Loucy (cell line): ENCODE measurements at regions not wholly inside any gene's neighbourhood (a gene's known extent, or its start where the extent isn't known, plus 50 kb on each side); places are given as distances from the start of the nearest gene placed in this dataset.

Experiments used
- H2AFZ ChIP-seq: fragments of 200-600 bp; sonication (generic); 2 replicates; pipeline ENCODE4 v1.6.0; 2016; ENCODE audit warnings: antibody characterized with exemption, mild to moderate bottlenecking, low read length, moderate library complexity
- H3F3A ChIP-seq: fragments of 200-600 bp; 2 replicates; pipeline ENCODE4 v1.6.0; 2016; ENCODE audit warnings: antibody characterized with exemption, low read depth, mild to moderate bottlenecking
- H3K27me3 ChIP-seq: fragments of 200-600 bp; sonication (generic); 2 replicates; pipeline ENCODE4 v1.6.1; 2014; ENCODE audit warnings: low read length, mild to moderate bottlenecking; ENCODE audit not compliant: insufficient read depth, poor library complexity, severe bottlenecking
- H3K36me3 ChIP-seq: fragments of 200-600 bp; sonication (generic); 2 replicates; pipeline ENCODE4 v1.6.1; 2016; ENCODE audit warnings: low read length; ENCODE audit not compliant: insufficient read depth
- H3K4me1 ChIP-seq: fragments of 200-600 bp; sonication (generic); 2 replicates; pipeline ENCODE4 v1.5.1; 2014; ENCODE audit warnings: low read length, mild to moderate bottlenecking; ENCODE audit not compliant: insufficient read depth, poor library complexity, severe bottlenecking
- H3K4me2 ChIP-seq: fragments of 200-600 bp; sonication (generic); 2 replicates; pipeline ENCODE4 v1.6.0; 2014; ENCODE audit warnings: antibody characterized with exemption, low read length, low read depth, mild to moderate bottlenecking; ENCODE audit not compliant: poor library complexity, severe bottlenecking
- H3K4me3 ChIP-seq: fragments of 200-600 bp; sonication (generic); 2 replicates; pipeline ENCODE4 v1.5.1; 2014; ENCODE audit warnings: low read length, mild to moderate bottlenecking, mixed read lengths; ENCODE audit not compliant: poor library complexity, severe bottlenecking
- H3K79me2 ChIP-seq: fragments of 200-600 bp; sonication (generic); 2 replicates; pipeline ENCODE4 v1.6.1; 2014; ENCODE audit warnings: low read length; ENCODE audit not compliant: insufficient read depth
- H3K9ac ChIP-seq: fragments of 200-600 bp; sonication (generic); 2 replicates; pipeline ENCODE4 v1.6.0; 2014; ENCODE audit warnings: mild to moderate bottlenecking, low read depth, low read length, moderate library complexity; ENCODE audit not compliant: poor library complexity, severe bottlenecking
- H3K9me2 ChIP-seq: fragments of 200-600 bp; sonication (generic); replicated peaks from 2 replicates; pipeline ENCODE4 v1.6.1; 2016; ENCODE audit warnings: low read depth, low read length, mixed read lengths
- H3K9me3 ChIP-seq: fragments of 200-600 bp; sonication (generic); 2 replicates; pipeline ENCODE4 v1.6.1; 2014; ENCODE audit warnings: mild to moderate bottlenecking, antibody characterized with exemption, low read length, low read depth; ENCODE audit not compliant: insufficient read depth
- H4K20me1 ChIP-seq: fragments of 200-600 bp; sonication (generic); 2 replicates; pipeline ENCODE4 v1.6.0; 2014; ENCODE audit warnings: antibody characterized with exemption, low read length, mild to moderate bottlenecking; ENCODE audit not compliant: insufficient read depth, poor library complexity, severe bottlenecking
- EZH2phosphoT487 ChIP-seq: fragments of 200-600 bp; IDR thresholded peaks from 2 replicates; pipeline ENCODE4 v1.6.1; 2018; ENCODE audit warnings: antibody characterized with exemption, mild to moderate bottlenecking, moderate library complexity, borderline replicate concordance
- TF ChIP-seq, protein P1 (sequence below): fragments of 200-600 bp; sonication (generic); conservative IDR thresholded peaks from 2 replicates; pipeline ENCODE4 v1.5.1; 2014; ENCODE audit warnings: mild to moderate bottlenecking, antibody characterized with exemption, low read length

- no peaks in the 10 kb centered on the region for H3K9me2 ChIP-seq
- H3K27me3 ChIP-seq: no peaks in the 10 kb centered on the region
- no peak overlapping the region for H2AFZ ChIP-seq
- H3K36me3 ChIP-seq: no peaks in the 10 kb centered on the region
- TF ChIP-seq, protein P1, sequence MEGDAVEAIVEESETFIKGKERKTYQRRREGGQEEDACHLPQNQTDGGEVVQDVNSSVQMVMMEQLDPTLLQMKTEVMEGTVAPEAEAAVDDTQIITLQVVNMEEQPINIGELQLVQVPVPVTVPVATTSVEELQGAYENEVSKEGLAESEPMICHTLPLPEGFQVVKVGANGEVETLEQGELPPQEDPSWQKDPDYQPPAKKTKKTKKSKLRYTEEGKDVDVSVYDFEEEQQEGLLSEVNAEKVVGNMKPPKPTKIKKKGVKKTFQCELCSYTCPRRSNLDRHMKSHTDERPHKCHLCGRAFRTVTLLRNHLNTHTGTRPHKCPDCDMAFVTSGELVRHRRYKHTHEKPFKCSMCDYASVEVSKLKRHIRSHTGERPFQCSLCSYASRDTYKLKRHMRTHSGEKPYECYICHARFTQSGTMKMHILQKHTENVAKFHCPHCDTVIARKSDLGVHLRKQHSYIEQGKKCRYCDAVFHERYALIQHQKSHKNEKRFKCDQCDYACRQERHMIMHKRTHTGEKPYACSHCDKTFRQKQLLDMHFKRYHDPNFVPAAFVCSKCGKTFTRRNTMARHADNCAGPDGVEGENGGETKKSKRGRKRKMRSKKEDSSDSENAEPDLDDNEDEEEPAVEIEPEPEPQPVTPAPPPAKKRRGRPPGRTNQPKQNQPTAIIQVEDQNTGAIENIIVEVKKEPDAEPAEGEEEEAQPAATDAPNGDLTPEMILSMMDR: no peak
- TF ChIP-seq EZH2phosphoT487: no peak
- H3K9ac ChIP-seq: no peak overlapping the region
- no peaks in the 10 kb centered on the region for H3K4me1 ChIP-seq
- H3K9me3 ChIP-seq: no peaks in the 10 kb centered on the region
- H3K4me2 ChIP-seq: no peak overlapping the region
- H3F3A ChIP-seq: no peaks in the 10 kb centered on the region
- H4K20me1 ChIP-seq: no peaks in the 10 kb centered on the region
- no peaks in the 10 kb centered on the region for H3K79me2 ChIP-seq
- no peak overlapping the region for H3K4me3 ChIP-seq
Measured at GRCh38 chr18:60669938-60670337, 297.4 kb upstream of the MC4R start.

DNA sequence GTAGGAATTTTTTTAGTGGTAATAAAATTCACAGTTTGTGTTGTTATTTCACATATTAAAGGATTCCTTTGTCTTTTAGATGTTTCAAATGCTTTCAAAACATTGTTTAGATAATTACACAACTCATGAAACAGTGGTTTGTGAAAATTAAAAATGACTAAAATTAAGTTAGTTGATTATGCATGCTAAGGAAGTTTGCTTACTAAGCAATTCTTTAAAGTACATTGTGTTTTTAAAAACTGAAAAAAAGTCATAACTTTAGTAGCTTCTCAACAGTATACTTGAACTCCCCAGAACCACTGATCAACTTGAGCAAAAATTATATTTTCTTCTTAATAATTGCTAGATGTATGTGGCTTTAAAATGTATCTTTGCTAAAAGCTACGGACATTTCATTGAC lies 298.4 kb upstream of the MC4R start:
- no peaks in the 10 kb centered on the region for H3F3A ChIP-seq
- H3K27me3 ChIP-seq: no peaks in the 10 kb centered on the region
- H2AFZ ChIP-seq: no peak overlapping the region
- H3K9ac ChIP-seq: no peak overlapping the region
- H3K4me3 ChIP-seq: no peak overlapping the region
- H3K9me2 ChIP-seq: no peaks in the 10 kb centered on the region
- no peaks in the 10 kb centered on the region for H3K79me2 ChIP-seq
- H3K36me3 ChIP-seq: no peaks in the 10 kb centered on the region
- H3K9me3 ChIP-seq: no peaks in the 10 kb centered on the region
- TF ChIP-seq, protein P1: no peak
- no peak for TF ChIP-seq EZH2phosphoT487
- no peak overlapping the region for H3K4me2 ChIP-seq
- no peaks in the 10 kb centered on the region for H4K20me1 ChIP-seq
- no peaks in the 10 kb centered on the region for H3K4me1 ChIP-seq

DNA sequence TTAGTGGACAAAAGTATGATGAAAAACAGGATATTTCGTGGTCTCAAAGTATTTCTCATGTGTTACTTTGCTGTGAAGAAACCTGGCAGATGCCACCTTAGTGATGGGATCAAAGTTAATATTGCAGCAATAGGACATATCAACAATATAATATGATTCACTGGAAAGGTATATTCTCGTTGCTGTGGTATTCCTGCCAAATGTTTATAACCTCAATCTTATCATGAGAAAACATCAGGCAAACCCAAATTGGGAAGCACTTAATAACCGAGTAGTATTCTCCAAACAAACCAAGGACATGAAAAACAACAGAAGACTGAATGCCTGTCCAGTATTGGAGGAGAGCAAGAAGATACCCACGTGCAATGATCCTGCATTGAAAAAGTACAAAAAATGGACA lies 302.6 kb upstream of the MC4R start:
- Histone ChIP-seq H3K36me3 (no peaks in the 10 kb centered on the region), H3K27me3 (no peaks in the 10 kb centered on the region), H3F3A (no peaks in the 10 kb centered on the region), H3K4me3 (no peak overlapping the region), H4K20me1 (no peaks in the 10 kb centered on the region), H2AFZ (0 out of 2 replicates have a peak overlapping the region, but pooled peaks have one; percentile 10), H3K4me1 (no peaks in the 10 kb centered on the region), H3K4me2 (no peak overlapping the region), H3K9me2 (no peaks in the 10 kb centered on the region), H3K79me2 (no peaks in the 10 kb centered on the region), H3K9ac (no peak overlapping the region), H3K9me3 (no peaks in the 10 kb centered on the region)
- no peak for TF ChIP-seq EZH2phosphoT487
- TF ChIP-seq, protein P1: no peak
